ENCODE measurements at regions not wholly inside any gene's neighbourhood (a gene's known extent, or its start where the extent isn't known, plus 50 kb on each side); places are given as distances from the start of the nearest gene placed in this dataset.

DNA sequence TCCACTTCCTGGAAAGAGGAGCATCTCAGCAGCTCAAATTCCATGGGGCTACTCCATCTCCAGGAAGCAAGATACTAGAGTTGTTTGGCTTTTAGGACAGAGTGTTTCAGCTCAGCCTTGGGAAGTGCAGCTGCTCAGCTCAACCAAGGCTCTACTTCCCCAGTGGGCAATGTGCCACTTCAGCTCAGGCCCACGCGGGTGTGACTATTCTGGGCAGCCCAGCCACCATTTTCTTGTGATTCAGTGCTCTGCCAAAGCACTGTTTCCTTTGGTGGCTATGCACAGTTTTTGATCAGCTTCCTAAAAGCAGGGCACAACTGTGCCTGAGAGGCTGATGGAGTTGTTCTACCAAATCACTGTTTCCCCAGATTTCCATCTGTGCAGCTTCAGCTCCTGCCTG is 1104.9 kb upstream of the TMPRSS15 start:
- TF ChIP-seq SRF (IDR thresholded peaks at IDR 0.05; ENCODE audit: low read depth): no peak
- TF ChIP-seq, protein P1, sequence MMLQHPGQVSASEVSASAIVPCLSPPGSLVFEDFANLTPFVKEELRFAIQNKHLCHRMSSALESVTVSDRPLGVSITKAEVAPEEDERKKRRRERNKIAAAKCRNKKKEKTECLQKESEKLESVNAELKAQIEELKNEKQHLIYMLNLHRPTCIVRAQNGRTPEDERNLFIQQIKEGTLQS (IDR thresholded peaks at IDR 0.05): no peak
- no peak for TF ChIP-seq EZH2phosphoT487 (IDR thresholded peaks at IDR 0.05; ENCODE audit: borderline replicate concordance)
- TF ChIP-seq, protein P2, sequence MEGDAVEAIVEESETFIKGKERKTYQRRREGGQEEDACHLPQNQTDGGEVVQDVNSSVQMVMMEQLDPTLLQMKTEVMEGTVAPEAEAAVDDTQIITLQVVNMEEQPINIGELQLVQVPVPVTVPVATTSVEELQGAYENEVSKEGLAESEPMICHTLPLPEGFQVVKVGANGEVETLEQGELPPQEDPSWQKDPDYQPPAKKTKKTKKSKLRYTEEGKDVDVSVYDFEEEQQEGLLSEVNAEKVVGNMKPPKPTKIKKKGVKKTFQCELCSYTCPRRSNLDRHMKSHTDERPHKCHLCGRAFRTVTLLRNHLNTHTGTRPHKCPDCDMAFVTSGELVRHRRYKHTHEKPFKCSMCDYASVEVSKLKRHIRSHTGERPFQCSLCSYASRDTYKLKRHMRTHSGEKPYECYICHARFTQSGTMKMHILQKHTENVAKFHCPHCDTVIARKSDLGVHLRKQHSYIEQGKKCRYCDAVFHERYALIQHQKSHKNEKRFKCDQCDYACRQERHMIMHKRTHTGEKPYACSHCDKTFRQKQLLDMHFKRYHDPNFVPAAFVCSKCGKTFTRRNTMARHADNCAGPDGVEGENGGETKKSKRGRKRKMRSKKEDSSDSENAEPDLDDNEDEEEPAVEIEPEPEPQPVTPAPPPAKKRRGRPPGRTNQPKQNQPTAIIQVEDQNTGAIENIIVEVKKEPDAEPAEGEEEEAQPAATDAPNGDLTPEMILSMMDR (IDR thresholded peaks at IDR 0.05 in 2 of 3, conservative IDR thresholded peaks at IDR 0.05 in 1 of 3; ENCODE audit: borderline replicate concordance in 1 of 3, insufficient read depth in 1 of 3, low read depth in 2 of 3, low read length in 2 of 3): no peak
- TF ChIP-seq TCF7L2 (IDR thresholded peaks at IDR 0.05; ENCODE audit: borderline replicate concordance, extremely low read depth, insufficient read depth, insufficient read length): no peak
- no peak for TF ChIP-seq EZH2 (IDR thresholded peaks at IDR 0.05)
- Histone ChIP-seq H3K4me1 (ENCODE audit: control insufficient read depth in 1 of 2, insufficient read depth in 2 of 2, low read length in 2 of 2) (no peaks in the 10 kb centered on the region), H4K20me1 (ENCODE audit: insufficient read depth) (no peaks in the 10 kb centered on the region), H3K27ac (ENCODE audit: low read depth, low read length) (no peak overlapping the region), H3K4me3 (replicated peaks in 1 of 2; ENCODE audit: low read depth in 1 of 2, low read length in 2 of 2) (no peak overlapping the region), H3K9ac (ENCODE audit: low read length) (no peak overlapping the region), H2AFZ (ENCODE audit: low read depth, low read length, poor library complexity, severe bottlenecking) (no peak overlapping the region), H3K9me2 (ENCODE audit: insufficient read depth) (no peaks in the 10 kb centered on the region), H3K79me2 (ENCODE audit: insufficient read depth, low read length) (no peaks in the 10 kb centered on the region), H3K4me2 (ENCODE audit: low read length) (no peak overlapping the region), H3K9me3 (ENCODE audit: control insufficient read depth in 1 of 2, insufficient read depth in 1 of 2, low read depth in 1 of 2, low read length in 2 of 2) (peaks cover 30 to 32% of the 10 kb centered on the region in 2 experiments; a peak in 2 of 4 replicates), H3K27me3 (ENCODE audit: insufficient read depth, low read length) (no peaks in the 10 kb centered on the region), H3K36me3 (ENCODE audit: control insufficient read depth in 1 of 2, insufficient read depth in 2 of 2, low read length in 2 of 2) (no peaks in the 10 kb centered on the region)
- CTCF ChIA-PET: no interaction called here
- intact Hi-C loops (cut with micrococcal nuclease): no loop called here
- DNase-seq (ENCODE audit: low read depth, low spot score) (no peak), ATAC-seq (no peak)
- no TSS peak for BruUV-seq (replicated peaks)
- RAD21 ChIA-PET (ENCODE audit: low non-redundant PET in 1 of 2, low total read pairs in 2 of 2, uncharacterized antibody in 2 of 2, unreplicated experiment in 2 of 2): no interaction called here
- POLR2A ChIA-PET: no interaction called here

DNA sequence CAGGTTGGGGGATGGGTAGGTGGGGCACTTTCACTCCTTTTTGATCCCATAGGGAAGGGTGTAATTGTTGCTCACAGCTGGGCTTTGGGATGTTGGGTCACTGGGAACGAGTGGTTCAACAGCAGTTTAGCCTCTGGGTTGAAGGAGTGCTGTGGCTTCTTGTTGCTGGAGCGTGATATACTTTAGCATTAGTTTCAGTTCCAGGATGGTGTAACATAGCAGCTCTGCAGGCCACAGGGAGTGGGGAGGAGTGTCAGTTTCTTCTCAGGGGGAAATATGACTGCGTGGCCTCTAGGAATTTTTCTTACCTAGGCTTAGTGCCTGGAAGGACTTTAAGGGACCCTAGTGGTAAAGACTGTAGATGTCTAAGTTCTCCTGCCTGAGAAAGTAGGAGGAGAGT is 1105.3 kb upstream of the TMPRSS15 start:
- peaks cover 32 to 34% of the 10 kb centered on the region in 2 experiments; a peak in 2 of 4 replicates for H3K9me3 ChIP-seq (ENCODE audit: control insufficient read depth in 1 of 2, insufficient read depth in 1 of 2, low read depth in 1 of 2, low read length in 2 of 2)
- no peak overlapping the region for H3K27ac ChIP-seq (ENCODE audit: low read depth, low read length)
- RAD21 ChIA-PET (ENCODE audit: low non-redundant PET in 1 of 2, low total read pairs in 2 of 2, uncharacterized antibody in 2 of 2, unreplicated experiment in 2 of 2): no interaction called here
- no peaks in the 10 kb centered on the region for H3K4me1 ChIP-seq (ENCODE audit: control insufficient read depth in 1 of 2, insufficient read depth in 2 of 2, low read length in 2 of 2)
- H3K36me3 ChIP-seq (ENCODE audit: control insufficient read depth in 1 of 2, insufficient read depth in 2 of 2, low read length in 2 of 2): no peaks in the 10 kb centered on the region
- no peak overlapping the region for H3K4me3 ChIP-seq (replicated peaks in 1 of 2; ENCODE audit: low read depth in 1 of 2, low read length in 2 of 2)
- no peak overlapping the region for H3K4me2 ChIP-seq (ENCODE audit: low read length)
- H3K79me2 ChIP-seq (ENCODE audit: insufficient read depth, low read length): no peaks in the 10 kb centered on the region
- H3K9ac ChIP-seq (ENCODE audit: low read length): no peak overlapping the region
- POLR2A ChIA-PET: no interaction called here
- no peaks in the 10 kb centered on the region for H4K20me1 ChIP-seq (ENCODE audit: insufficient read depth)
- intact Hi-C loops (cut with micrococcal nuclease): no loop called here
- H3K27me3 ChIP-seq (ENCODE audit: insufficient read depth, low read length): no peaks in the 10 kb centered on the region
- DNase-seq (ENCODE audit: low read depth, low spot score) (no peak), ATAC-seq (no peak)
- no peak overlapping the region for H2AFZ ChIP-seq (ENCODE audit: low read depth, low read length, poor library complexity, severe bottlenecking)
- no peaks in the 10 kb centered on the region for H3K9me2 ChIP-seq (ENCODE audit: insufficient read depth)
- CTCF ChIA-PET: no interaction called here
- BruUV-seq (replicated peaks): no TSS peak
- no peak for TF ChIP-seq POLR2AphosphoS5 (IDR thresholded peaks at IDR 0.05; ENCODE audit: low read depth, low read length)
- TF ChIP-seq JUND (IDR thresholded peaks at IDR 0.05): no peak
- TF ChIP-seq POLR2A (IDR thresholded peaks at IDR 0.05; ENCODE audit: borderline replicate concordance, extremely low read depth, insufficient read depth, insufficient read length): no peak
- TF ChIP-seq YY1 (IDR thresholded peaks at IDR 0.05; ENCODE audit: extremely low read depth, insufficient replicate concordance, low read depth, low read length): no peak
- TF ChIP-seq, protein P1 (IDR thresholded peaks at IDR 0.05): no peak
- no peak for TF ChIP-seq SIN3A (IDR thresholded peaks at IDR 0.05; ENCODE audit: low read depth)
- TF ChIP-seq, protein P3, sequence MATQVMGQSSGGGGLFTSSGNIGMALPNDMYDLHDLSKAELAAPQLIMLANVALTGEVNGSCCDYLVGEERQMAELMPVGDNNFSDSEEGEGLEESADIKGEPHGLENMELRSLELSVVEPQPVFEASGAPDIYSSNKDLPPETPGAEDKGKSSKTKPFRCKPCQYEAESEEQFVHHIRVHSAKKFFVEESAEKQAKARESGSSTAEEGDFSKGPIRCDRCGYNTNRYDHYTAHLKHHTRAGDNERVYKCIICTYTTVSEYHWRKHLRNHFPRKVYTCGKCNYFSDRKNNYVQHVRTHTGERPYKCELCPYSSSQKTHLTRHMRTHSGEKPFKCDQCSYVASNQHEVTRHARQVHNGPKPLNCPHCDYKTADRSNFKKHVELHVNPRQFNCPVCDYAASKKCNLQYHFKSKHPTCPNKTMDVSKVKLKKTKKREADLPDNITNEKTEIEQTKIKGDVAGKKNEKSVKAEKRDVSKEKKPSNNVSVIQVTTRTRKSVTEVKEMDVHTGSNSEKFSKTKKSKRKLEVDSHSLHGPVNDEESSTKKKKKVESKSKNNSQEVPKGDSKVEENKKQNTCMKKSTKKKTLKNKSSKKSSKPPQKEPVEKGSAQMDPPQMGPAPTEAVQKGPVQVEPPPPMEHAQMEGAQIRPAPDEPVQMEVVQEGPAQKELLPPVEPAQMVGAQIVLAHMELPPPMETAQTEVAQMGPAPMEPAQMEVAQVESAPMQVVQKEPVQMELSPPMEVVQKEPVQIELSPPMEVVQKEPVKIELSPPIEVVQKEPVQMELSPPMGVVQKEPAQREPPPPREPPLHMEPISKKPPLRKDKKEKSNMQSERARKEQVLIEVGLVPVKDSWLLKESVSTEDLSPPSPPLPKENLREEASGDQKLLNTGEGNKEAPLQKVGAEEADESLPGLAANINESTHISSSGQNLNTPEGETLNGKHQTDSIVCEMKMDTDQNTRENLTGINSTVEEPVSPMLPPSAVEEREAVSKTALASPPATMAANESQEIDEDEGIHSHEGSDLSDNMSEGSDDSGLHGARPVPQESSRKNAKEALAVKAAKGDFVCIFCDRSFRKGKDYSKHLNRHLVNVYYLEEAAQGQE (IDR thresholded peaks at IDR 0.05; ENCODE audit: low read depth): no peak
- TF ChIP-seq CBX3 (IDR thresholded peaks at IDR 0.05; ENCODE audit: low read depth): no peak
- no peak for TF ChIP-seq SRF (IDR thresholded peaks at IDR 0.05; ENCODE audit: low read depth)
- no peak for TF ChIP-seq EGR1 (IDR thresholded peaks at IDR 0.05; ENCODE audit: low read depth)
- TF ChIP-seq ZFX (IDR thresholded peaks at IDR 0.05): no peak
- no peak for TF ChIP-seq TCF7L2 (IDR thresholded peaks at IDR 0.05; ENCODE audit: borderline replicate concordance, extremely low read depth, insufficient read depth, insufficient read length)
- no peak for TF ChIP-seq FOSL1 (IDR thresholded peaks at IDR 0.05; ENCODE audit: low read depth)
- no peak for TF ChIP-seq EZH2 (IDR thresholded peaks at IDR 0.05)

Data from HCT116 (cell line).